Activated naive CD4-positive, alpha-beta T cell treated with anti-CD3 and anti-CD28 coated beads, Interleukin-2, amount 50 U/mL, for 72 hours (primary cell): ENCODE measurements at regions not wholly inside any gene's neighbourhood (a gene's known extent, or its start where the extent isn't known, plus 50 kb on each side); places are given as distances from the start of the nearest gene placed in this dataset.

Source experiments
- ATAC-seq, 2 donors: fragments of 150-1000 bp; cut with Tn5 transposase; 2 replicates each; pipeline ENCODE4 v1.10.0; 2021; ENCODE audit warnings: mild to moderate bottlenecking in 2 of 2, moderate library complexity in 2 of 2
- DNase-seq, 2 donors: peaks; one replicate each; pipeline ENCODE4 v3.0.0; 2021 to 2022; ENCODE audit warnings: low spot score in 2 of 2
- H3K27ac Mint-ChIP-seq, 2 donors: one replicate each; pipeline ENCODE4 v1.8.0; 2022; ENCODE audit warnings: mild to moderate bottlenecking in 2 of 2, mixed read lengths in 2 of 2
- H3K36me3 Mint-ChIP-seq, 2 donors: one replicate each; pipeline ENCODE4 v1.8.0; 2022; ENCODE audit warnings: mixed read lengths in 2 of 2
- H3K9me3 Mint-ChIP-seq, 2 donors: one replicate each; pipeline ENCODE4 v1.8.0; 2022; ENCODE audit warnings: mixed read lengths in 2 of 2

- Mint-ChIP-seq H3K36me3 (no peaks in the 10 kb centered on the region), H3K9me3 (no peaks in the 10 kb centered on the region), H3K27ac (no peak overlapping the region)
- ATAC-seq (no peak), DNase-seq (no peak)
Observed at GRCh38 chr5:101977729-101978345, 318.2 kb downstream of the SLCO4C1 start.

GRCh38 chr5:101976933-101977332, 319.2 kb downstream of the SLCO4C1 start:
- no peak for DNase-seq

DNA sequence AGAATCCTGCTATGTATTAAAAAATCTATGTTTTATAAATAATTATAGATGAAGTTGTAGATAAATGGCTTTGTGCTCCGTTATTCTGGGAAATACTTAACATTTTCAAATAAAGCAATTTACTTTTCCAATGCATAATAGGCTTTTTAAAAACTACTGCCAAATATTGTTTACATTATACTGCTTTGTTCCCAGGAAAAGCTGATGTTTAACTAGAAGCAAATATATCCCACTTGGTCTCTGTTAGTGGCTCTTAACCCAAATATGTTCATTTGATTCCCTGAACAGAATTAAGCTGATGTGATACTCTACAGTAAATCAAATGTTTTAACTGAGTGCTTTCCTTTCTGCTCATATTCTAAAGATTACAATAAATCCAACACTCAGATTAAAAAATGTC, 326.3 kb downstream of the SLCO4C1 start:
- no peaks in the 10 kb centered on the region for H3K36me3 Mint-ChIP-seq
- no peak for DNase-seq
- no peaks in the 10 kb centered on the region for H3K9me3 Mint-ChIP-seq
- H3K27ac Mint-ChIP-seq: no peak overlapping the region
- ATAC-seq: no peak

More at GRCh38 chr5:101976933-101977332, 319.2 kb downstream of the SLCO4C1 start:
- Mint-ChIP-seq H3K27ac (no peak overlapping the region), H3K36me3 (no peaks in the 10 kb centered on the region), H3K9me3 (no peaks in the 10 kb centered on the region)
- ATAC-seq: no peak

- ATAC-seq (no peak), DNase-seq (no peak)
- H3K27ac Mint-ChIP-seq: no peak overlapping the region
- no peaks in the 10 kb centered on the region for H3K9me3 Mint-ChIP-seq
- no peaks in the 10 kb centered on the region for H3K36me3 Mint-ChIP-seq
Observed at GRCh38 chr5:101966476-101966875, 329.6 kb downstream of the SLCO4C1 start.

GRCh38 chr5:101955891-101956290, 340.2 kb downstream of the SLCO4C1 start:
- no peak for ATAC-seq
- no peak for DNase-seq
- Mint-ChIP-seq H3K27ac (no peak overlapping the region), H3K36me3 (no peaks in the 10 kb centered on the region), H3K9me3 (no peaks in the 10 kb centered on the region)

DNA sequence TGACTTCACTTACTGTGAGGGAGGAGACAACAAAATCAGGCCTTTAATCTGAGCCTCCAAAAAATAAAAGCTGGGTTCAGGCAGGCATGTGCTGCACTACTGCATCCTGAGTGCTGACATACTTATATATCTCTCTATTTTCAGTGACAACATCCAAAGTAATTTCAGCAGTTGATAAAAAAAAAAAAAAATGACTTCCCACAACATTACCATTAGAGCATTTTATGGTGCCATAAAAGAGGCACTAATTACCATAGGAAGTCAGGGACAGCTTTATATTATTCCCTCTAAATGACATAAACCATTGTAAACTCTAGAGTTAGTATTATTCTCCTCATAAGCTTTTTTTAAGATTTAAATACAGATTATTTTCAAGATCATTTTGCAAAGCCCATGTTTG, 346.1 kb downstream of the SLCO4C1 start:
- H3K36me3 Mint-ChIP-seq: no peaks in the 10 kb centered on the region
- H3K27ac Mint-ChIP-seq: no peak overlapping the region
- ATAC-seq: no peak
- no peaks in the 10 kb centered on the region for H3K9me3 Mint-ChIP-seq
- DNase-seq: no peak

GRCh38 chr5:101948615-101949014, 347.5 kb downstream of the SLCO4C1 start:
- DNase-seq (no peak), ATAC-seq (no peak)
- Mint-ChIP-seq H3K36me3 (no peaks in the 10 kb centered on the region), H3K27ac (no peak overlapping the region), H3K9me3 (no peaks in the 10 kb centered on the region)

- DNase-seq (no peak), ATAC-seq (no peak)
- peak overlapping the region in 1 of 2 donors; percentile 33 for H3K27ac Mint-ChIP-seq
- no peaks in the 10 kb centered on the region for H3K9me3 Mint-ChIP-seq
- no peaks in the 10 kb centered on the region for H3K36me3 Mint-ChIP-seq
Observed at GRCh38 chr5:101943784-101944183, 352.3 kb downstream of the SLCO4C1 start.

DNA sequence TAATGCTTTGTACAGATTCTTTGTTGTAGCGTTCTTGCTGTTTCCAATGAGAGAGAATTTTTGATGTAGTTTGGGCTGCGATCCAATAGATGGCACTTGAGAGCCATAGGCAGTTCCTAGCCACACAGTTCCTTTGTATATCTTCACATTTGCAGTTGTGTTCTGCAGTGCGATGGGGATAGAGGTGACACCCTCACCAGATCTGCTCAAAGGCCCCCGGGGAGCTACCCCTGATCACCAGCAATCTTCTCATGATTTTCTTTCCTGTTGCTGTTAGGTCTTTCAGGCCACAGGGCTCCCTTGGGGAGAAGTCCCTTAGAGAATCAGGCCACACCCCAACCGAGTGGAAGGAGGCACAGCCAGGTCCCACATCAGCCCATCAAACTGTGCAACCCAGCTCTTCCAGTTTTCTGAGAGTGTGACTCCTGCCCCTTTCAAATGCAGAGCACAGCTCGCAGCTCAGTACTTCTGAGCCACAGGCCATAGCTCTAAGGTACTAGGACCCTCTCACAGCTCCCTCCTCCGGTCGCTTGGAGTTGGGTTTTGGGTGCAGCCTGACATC, 353.7 kb downstream of the SLCO4C1 start:
- DNase-seq (no peak), ATAC-seq (peak in 1 of 2 donors; percentile 47)
- no peak overlapping the region for H3K27ac Mint-ChIP-seq
- peaks cover 0 to 4% of the 10 kb centered on the region in 2 donors for H3K9me3 Mint-ChIP-seq
- no peaks in the 10 kb centered on the region for H3K36me3 Mint-ChIP-seq

DNA sequence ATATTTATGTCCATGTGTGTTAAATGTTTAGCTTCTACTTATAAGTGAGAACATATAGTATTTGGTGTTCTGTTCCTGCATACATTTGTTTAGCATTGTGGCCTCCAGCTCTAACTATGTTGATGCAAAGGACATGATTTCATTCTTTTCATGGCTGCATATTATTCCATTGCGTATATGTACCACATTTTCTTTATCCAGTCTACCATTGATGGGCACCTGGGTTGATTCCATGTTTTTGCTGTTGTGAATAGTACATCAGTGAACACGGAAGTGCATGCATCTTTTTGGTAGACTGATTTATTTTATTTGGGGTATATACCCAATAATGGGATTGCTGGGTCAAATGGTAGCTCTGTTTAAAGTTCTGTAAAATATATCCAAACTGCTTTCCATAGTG, 359.0 kb downstream of the SLCO4C1 start:
- DNase-seq (no peak), ATAC-seq (no peak)
- no peak overlapping the region for H3K27ac Mint-ChIP-seq
- H3K9me3 Mint-ChIP-seq: peaks cover 0 to 4% of the 10 kb centered on the region in 2 donors
- H3K36me3 Mint-ChIP-seq: no peaks in the 10 kb centered on the region

DNA sequence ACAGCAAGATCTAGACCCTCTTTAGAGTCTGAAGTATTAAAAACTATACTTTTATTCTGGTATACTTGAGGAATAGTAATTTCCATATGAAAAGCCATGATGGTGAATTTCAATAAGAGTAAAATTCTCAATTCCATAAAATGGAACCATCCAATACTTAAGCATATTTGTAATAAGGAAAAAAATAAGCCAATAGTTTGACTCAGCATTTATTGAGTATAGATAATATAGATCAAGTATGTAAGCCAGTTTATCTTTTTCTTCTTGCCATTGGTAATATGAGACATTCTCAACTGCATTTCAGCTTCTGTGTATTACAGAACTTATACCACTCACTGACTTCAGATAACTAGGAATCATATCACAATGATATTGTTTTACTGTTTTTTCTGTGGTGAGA, 361.0 kb downstream of the SLCO4C1 start:
- DNase-seq: no peak
- Mint-ChIP-seq H3K27ac (no peak overlapping the region), H3K9me3 (peaks cover 0 to 4% of the 10 kb centered on the region in 2 donors), H3K36me3 (no peaks in the 10 kb centered on the region)
- no peak for ATAC-seq

- no peak for ATAC-seq
- no peak for DNase-seq
- Mint-ChIP-seq H3K9me3 (peaks cover 0 to 2% of the 10 kb centered on the region in 2 donors), H3K36me3 (no peaks in the 10 kb centered on the region), H3K27ac (no peak overlapping the region)
Observed at GRCh38 chr5:101932599-101932998, 363.5 kb downstream of the SLCO4C1 start.

DNA sequence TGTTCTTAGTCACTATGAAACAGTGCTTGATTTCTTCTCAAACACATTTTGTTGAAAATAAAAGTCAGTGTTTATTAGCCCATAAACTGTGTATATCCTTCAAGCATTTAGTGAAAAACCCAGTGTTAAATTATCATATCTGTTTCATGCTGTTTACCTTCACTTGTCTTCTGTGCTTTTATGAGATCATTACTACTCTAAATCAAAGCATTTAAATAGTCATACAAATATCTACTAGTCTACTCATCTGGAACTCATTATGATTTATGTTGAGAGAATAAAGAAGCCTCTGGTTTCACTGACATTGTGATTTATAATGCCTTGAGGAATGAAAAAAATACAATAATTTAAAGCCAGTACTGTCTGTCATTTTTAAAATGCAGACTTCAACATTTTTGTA, 366.5 kb downstream of the SLCO4C1 start:
- H3K36me3 Mint-ChIP-seq: no peaks in the 10 kb centered on the region
- peaks cover 0 to 7% of the 10 kb centered on the region in 2 donors for H3K9me3 Mint-ChIP-seq
- no peak for DNase-seq
- no peak overlapping the region for H3K27ac Mint-ChIP-seq
- ATAC-seq: no peak

GRCh38 chr5:101917166-101917565, 378.9 kb downstream of the SLCO4C1 start:
- DNase-seq: no peak
- no peak overlapping the region for H3K27ac Mint-ChIP-seq
- no peak for ATAC-seq

DNA sequence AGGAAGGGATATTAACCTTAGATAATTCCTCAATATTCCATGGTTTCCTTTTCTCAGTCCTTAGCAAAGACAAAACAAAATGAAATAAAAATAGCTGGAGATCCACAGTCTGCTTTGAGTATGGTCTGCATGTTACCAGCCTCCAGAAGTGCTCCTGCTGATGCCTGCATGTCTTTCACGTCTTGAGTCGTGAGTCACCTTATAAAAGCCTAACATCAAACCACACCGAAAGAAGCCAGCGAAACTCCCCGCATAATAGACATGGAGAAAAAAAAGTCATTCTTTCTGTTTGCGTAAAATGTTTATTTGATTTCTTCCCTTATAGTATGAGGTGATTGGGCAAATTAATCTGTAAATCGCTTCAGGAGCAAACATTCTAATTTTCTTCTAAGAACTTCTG, 380.5 kb downstream of the SLCO4C1 start:
- peaks cover 4% of the 10 kb centered on the region in 2 donors for H3K9me3 Mint-ChIP-seq
- DNase-seq (no peak), ATAC-seq (no peak)
- H3K27ac Mint-ChIP-seq: no peak overlapping the region
- H3K36me3 Mint-ChIP-seq: no peaks in the 10 kb centered on the region

More at GRCh38 chr5:101917166-101917565, 378.9 kb downstream of the SLCO4C1 start:
- Mint-ChIP-seq H3K9me3 (peaks cover 3% of the 10 kb centered on the region in 2 donors), H3K36me3 (no peaks in the 10 kb centered on the region)

DNA sequence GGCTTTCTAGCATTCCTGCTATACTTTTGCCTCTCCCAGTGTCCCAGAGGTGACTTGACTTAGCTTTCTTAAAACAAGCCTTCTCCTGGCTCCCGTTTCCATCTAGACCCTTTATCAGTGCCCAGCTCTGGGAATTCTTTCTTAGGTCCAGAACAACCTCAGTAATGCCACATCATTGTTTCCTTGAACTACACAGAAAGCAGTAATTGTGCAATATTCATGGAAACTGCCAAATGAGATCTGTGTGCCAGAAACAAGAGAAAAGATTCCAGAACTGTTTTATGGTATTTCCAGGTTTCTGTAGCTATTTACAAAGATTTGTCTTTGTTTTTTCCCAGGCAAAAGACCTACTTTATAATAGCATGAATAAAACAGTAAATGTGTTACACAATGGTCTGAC, 391.3 kb downstream of the SLCO4C1 start:
- DNase-seq: no peak
- no peak for ATAC-seq
- H3K36me3 Mint-ChIP-seq: no peaks in the 10 kb centered on the region

GRCh38 chr5:101897914-101898313, 398.2 kb downstream of the SLCO4C1 start:
- Mint-ChIP-seq H3K36me3 (no peaks in the 10 kb centered on the region), H3K27ac (no peak overlapping the region), H3K9me3 (peaks cover 3% of the 10 kb centered on the region in 2 donors)

More for the DNA sequence above, 391.3 kb downstream of the SLCO4C1 start:
- peaks cover 0 to 4% of the 10 kb centered on the region in 2 donors for H3K9me3 Mint-ChIP-seq
- no peak overlapping the region for H3K27ac Mint-ChIP-seq

GRCh38 chr5:101894985-101895384, 401.1 kb downstream of the SLCO4C1 start:
- no peak for ATAC-seq
- no peak for DNase-seq
- H3K9me3 Mint-ChIP-seq: peaks cover 10 to 12% of the 10 kb centered on the region in 2 donors
- no peaks in the 10 kb centered on the region for H3K36me3 Mint-ChIP-seq
- no peak overlapping the region for H3K27ac Mint-ChIP-seq

More at GRCh38 chr5:101897914-101898313, 398.2 kb downstream of the SLCO4C1 start:
- DNase-seq: no peak
- no peak for ATAC-seq
